HG03196 (cell line): ENCODE measurements at regions not wholly inside any gene's neighbourhood (a gene's known extent, or its start where the extent isn't known, plus 50 kb on each side); places are given as distances from the start of the nearest gene placed in this dataset.
"Not testable (repeated sequence)": the region's sequence is repeated elsewhere in the genome, so short reads cannot be mapped to it uniquely, and the experiment has no call there.

Source experiments
- ATAC-seq: cut with Tn5 transposase; IDR thresholded peaks from one replicate; pipeline ENCODE4 v1.9.1; 2021; ENCODE audit not compliant: unreplicated experiment

GRCh38 chr16:87203060-87203656, 114.0 kb downstream of the C16orf95 start:
- ATAC-seq, result no peak

- no peak for ATAC-seq
These were observed 110.3 kb downstream of the C16orf95 start for GRCh38 chr16:87206646-87207451.

GRCh38 chr16:87207509-87207908, 109.7 kb downstream of the C16orf95 start:
- no peak for ATAC-seq

- no peak for ATAC-seq
These were observed 109.2 kb downstream of the C16orf95 start for GRCh38 chr16:87207965-87208364.

GRCh38 chr16:87208968-87209367, 108.2 kb downstream of the C16orf95 start:
- ATAC-seq, result not testable (repeated sequence)

GRCh38 chr16:87209808-87210512, 107.2 kb downstream of the C16orf95 start:
- no peak for ATAC-seq

- no peak for ATAC-seq
These were observed 106.3 kb downstream of the C16orf95 start for GRCh38 chr16:87210894-87211293.

- ATAC-seq, result no peak
These were observed 105.2 kb downstream of the C16orf95 start for GRCh38 chr16:87212026-87212425.

- ATAC-seq, result no peak
These were observed 103.7 kb downstream of the C16orf95 start for GRCh38 chr16:87213536-87213935.

GRCh38 chr16:87216148-87216840, 100.9 kb downstream of the C16orf95 start:
- ATAC-seq, result no peak

- no peak for ATAC-seq
These were observed 100.3 kb downstream of the C16orf95 start for GRCh38 chr16:87216841-87217275.

GRCh38 chr16:87217802-87218201, 99.4 kb downstream of the C16orf95 start:
- not testable (repeated sequence) for ATAC-seq

- ATAC-seq, result no peak
These were observed 98.7 kb downstream of the C16orf95 start for GRCh38 chr16:87218281-87219055.

- ATAC-seq, result no peak
These were observed 97.8 kb downstream of the C16orf95 start for GRCh38 chr16:87219287-87219909.

- ATAC-seq, result no peak
These were observed 95.6 kb downstream of the C16orf95 start for GRCh38 chr16:87221633-87222032.

- ATAC-seq, result no peak
These were observed 94.9 kb downstream of the C16orf95 start for GRCh38 chr16:87222335-87222734.

- ATAC-seq, result no peak
These were observed 93.4 kb downstream of the C16orf95 start for GRCh38 chr16:87223656-87224248.

GRCh38 chr16:87226926-87227295, 90.3 kb downstream of the C16orf95 start:
- no peak for ATAC-seq

GRCh38 chr16:87227296-87227951, 89.8 kb downstream of the C16orf95 start:
- ATAC-seq, result no peak
